ENCODE measurements at regions not wholly inside any gene's neighbourhood (a gene's known extent, or its start where the extent isn't known, plus 50 kb on each side); places are given as distances from the start of the nearest gene placed in this dataset.

- TF ChIP-seq POLR2AphosphoS5 (IDR thresholded peaks at IDR 0.05; ENCODE audit: low read depth, low read length) (no peak), REST (IDR thresholded peaks at IDR 0.05; ENCODE audit: insufficient read depth in 1 of 2, low read depth in 2 of 2, low read length in 2 of 2) (no peak)
These were observed 177.5 kb upstream of the S1PR3 start for GRCh38 chr9:88813638-88814209.

All from PFSK-1 (cell line).